ENCODE measurements at regions not wholly inside any gene's neighbourhood (a gene's known extent, or its start where the extent isn't known, plus 50 kb on each side); places are given as distances from the start of the nearest gene placed in this dataset.

DNA sequence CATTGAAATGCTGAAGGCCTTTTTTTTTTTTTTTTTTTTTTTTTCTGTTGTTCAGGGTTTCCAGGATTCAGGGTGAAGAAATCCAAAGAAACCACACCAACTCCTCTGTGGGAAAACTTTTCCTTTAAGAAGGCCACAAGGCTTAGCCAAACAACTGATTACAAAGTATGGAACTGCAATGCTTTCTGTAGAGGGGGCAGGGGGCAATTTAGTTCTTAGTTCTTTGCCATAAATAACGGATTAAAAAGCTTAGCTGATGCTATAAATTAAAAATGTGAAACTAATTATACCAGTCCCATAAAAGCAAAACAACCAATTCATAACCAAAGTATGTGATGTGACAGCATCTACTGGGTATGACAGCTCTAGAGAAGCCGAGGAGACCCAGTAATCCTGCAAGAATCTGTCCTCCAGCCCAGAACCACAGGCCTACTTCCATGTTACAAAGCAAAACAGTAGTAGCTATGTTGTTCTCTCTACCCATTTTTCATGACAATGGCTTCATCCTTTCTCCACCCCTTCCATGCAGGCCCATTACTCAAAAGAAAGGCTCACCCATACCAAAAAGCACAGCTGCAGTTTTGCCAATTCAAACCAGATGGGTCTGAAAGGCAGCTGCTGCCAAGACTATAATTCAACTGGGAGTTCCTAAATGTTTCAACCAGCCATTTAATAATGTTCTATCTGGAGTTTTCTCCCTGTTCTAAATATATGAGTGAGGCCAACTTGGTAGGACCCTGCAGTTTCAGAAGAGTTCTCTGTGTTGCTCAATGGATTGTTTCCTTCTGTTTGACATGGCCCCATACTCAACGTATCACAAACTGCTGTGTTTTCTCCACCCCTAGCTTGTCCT lies 167.1 kb upstream of the ZFHX3 start:
- peak; percentile 89 for DNase-seq (ENCODE audit: low read depth)

DNA sequence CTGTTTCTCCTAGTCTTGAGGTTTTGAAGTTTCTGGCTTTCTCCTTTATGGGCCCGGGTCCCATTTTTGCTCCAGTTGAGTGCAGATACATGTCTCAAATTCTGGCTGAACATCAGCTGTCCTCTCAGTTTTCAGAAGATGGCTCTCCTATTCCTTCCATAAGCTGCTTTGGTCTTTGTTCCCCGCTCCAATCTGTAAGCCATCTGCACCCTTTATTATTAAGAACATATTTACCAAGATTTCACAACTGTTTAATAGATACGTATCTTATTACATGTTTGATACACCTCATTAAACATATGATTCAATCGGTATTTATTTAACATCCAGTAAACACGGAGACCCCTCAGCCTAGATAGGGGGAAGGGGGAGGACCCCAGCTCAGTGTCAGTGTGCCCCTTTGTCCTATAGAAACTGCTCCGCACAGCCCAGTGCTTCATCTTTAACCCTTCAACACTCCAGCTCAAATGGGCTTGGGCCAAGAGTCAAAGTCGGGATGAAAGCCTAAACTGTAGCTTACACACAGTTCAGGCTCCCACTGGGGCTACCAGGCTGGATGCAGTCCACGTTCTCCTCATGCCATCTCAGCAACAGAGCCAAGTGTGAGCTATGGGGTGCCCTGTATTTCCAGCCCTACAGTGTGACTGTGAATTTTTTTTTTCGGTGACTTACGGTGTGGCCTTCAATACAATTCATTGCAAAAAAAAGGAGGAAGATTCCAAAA lies 166.0 kb upstream of the ZFHX3 start:
- no peak for DNase-seq (ENCODE audit: low read depth)

DNA sequence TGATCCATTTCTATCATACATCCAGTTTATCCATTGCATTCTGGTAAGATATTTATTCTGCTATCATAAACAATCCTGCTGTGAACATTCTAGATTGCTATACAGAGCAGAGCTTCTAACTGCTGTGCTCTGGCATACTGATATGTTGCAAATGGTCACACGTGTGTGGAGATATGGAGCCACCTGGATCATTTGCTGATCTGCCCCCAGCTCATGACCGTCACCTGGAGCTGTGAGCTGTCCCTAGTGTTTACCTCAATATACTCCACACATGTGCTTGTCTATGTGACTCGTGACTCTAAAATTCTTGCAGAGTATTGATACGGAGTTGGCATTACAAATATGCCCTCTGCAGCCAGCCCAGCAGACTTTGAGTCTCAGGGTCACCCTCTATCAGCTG lies 164.5 kb upstream of the ZFHX3 start:
- DNase-seq (ENCODE audit: low read depth), result no peak

DNA sequence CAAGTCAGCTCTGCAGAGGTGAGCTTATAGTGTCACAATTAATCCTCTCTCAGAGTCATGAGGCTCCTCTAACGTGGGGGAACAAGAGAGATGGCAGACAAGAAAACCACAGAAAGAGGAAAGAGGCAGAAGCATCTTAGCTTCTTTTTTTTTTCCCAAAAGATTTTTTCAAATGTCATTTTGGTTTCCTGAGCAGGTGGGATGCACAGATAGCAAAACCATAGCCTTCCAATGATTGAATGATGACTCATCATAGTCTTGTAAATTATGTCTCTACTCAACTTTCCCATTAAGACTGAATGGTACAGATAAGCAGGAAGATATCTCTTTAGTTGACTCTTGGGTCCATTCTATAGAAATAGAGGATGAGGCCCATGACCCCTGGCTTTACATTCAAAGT lies 162.8 kb upstream of the ZFHX3 start:
- DNase-seq (ENCODE audit: low read depth), result no peak

DNA sequence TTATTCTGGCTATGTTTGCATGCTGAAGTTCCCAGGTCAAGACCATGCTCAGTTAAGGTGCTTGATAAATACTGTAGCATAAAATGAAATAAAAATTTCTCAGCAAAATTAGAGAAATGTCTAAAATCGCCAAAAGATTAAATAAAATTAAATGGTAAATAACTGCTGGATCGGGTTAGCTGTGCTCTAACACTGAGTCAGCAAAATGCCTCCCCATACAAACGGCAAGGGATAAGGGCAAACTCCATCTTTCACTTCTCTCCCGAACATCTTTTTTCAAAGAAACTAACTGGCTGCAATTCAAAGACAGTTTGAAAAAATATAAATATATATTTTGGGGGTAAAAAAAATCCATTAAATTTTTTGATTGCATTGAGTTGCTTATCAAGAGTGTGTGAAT lies 162.2 kb upstream of the ZFHX3 start:
- no peak for DNase-seq (ENCODE audit: low read depth)

DNA sequence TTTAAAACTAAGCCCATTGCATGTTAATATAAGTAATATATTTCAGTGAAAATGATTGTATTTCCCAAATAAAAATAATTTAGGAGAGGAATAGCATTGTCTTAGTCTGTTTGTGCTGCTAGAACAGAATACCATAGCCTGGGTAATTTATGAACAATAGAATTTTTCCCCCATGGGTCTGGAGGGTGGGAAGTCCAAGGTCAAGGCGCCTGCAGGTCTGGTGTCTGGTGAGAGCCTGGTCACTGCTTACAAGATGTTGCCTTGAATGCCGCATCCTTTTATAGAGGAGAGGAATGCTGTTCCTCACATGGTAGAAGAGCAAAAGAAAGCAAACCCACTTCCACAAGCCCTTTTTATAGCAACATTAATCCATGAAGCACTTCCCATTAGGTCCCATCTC lies 161.3 kb upstream of the ZFHX3 start:
- DNase-seq (ENCODE audit: low read depth), result no peak

DNA sequence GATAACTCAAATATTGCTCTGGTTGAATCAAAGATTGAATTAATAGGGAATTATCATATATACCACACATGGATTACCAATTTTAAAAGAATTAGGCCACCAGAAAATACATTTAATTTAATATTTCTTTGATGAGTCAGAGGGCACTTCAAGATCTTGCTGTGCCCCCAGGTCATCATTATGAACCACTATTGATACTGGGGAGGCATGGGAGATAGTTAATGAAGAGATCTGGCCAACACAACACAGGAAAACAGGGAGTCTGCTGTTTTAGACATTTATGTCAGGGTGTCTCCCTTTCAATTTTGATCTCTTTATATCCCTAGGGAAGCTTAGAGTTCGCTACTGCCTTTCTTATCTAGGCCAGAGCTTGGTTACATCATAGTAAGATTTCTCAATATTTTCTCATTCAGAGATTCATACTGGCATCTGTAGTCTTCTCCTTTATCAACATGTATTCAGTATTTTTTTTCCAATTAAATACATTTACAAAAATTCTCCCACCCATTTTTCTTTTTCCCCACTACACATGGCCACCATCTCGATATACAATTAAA lies 158.3 kb upstream of the ZFHX3 start:
- DNase-seq (ENCODE audit: low read depth), result no peak

DNA sequence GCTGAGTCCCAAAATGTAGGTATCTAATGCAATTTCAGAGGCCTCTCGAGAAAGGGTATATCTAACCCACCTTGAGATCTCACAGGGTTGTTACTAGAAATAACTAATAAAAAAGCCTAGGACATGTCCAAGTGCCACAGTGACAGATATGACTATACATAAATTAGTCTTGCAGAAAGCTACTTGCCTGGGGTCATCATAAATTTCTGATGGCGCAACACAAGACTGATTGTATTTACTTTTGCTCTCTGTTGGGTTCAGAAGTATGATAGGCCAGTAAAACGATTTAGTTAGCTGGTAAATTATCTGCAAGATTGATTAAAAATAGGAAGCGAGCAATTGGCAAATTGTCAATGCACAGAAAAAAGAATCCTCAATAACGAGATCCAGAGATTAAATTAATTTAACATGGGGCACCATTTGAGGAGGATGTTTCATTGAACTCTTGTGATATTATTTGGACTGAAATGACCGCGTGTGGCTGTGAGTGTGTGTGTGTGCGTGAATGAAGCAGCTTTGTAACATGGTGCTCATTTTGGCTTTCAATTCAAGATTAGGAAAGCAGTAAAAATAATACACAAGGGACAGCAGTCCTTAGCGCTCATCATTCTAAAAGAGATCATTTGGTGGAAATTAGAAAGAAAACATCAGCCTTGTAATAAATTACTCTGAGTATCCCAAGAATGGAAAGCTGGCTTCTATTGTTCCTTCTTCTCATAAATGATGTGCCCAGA lies 157.4 kb upstream of the ZFHX3 start:
- no peak for DNase-seq (ENCODE audit: low read depth)

DNA sequence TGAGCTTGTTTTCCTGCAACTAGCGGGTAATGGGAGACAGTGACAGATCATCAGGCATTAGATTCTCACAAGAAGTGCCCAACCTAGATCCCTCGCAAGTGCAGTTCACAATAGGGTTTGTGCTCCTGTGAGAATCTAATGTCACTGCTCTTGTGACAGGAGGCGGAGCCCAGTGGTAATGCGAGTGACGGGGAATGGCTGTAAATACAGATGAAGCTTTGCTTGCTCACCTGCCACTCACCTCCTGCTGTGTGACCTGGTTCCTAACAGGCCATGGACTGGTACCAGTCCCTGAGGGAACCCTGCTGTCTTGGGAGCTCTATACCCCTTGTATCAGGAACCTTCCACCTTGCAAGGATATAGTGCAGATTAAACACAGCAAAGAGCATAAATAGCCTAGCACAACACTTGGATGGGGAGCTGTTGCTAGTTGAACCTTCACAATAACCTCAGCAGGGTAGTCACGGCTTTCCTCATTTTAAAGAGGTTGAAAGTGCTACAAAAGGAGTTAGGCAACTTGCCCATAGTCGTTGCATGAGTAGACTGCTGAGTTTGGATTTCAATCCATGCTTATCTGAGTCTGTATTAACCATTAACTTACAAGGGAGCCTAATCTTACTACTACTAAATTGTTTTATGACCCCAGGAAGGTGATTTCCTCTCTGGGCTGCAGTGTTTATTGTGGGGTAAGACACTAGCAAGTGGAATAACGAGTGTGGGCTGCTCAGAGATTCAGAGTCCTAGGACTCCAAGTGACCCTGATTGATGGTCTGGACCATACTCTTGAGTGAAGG lies 156.6 kb upstream of the ZFHX3 start:
- no peak for DNase-seq (ENCODE audit: low read depth)

DNA sequence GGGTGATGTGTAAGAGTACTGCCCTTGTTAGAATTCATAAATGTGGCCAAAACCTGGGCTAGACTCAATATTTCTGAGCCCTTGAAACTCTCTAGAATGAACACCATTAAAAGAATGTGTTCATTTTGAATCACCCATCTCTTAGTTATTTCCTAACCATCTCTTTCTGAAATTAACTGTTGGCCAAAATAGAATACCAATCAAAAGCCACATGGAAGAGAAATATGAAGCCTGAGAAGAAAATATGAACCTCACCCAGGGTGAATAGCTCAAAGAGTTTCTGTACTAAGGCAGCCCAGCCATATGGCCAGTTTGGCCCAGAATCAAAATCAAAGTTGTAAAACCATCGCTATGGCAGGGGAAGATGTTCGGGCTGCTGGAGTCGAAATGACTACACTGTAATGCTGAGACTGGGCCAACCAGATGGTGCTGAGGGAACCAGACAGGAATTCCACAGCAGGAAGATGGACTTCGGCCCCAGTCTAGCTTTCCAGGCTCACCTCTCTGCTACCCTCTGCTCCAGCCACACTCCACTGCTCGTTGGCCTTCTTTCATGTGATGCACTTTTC lies 154.3 kb upstream of the ZFHX3 start:
- peak; percentile 93 for DNase-seq (ENCODE audit: low read depth)

DNA sequence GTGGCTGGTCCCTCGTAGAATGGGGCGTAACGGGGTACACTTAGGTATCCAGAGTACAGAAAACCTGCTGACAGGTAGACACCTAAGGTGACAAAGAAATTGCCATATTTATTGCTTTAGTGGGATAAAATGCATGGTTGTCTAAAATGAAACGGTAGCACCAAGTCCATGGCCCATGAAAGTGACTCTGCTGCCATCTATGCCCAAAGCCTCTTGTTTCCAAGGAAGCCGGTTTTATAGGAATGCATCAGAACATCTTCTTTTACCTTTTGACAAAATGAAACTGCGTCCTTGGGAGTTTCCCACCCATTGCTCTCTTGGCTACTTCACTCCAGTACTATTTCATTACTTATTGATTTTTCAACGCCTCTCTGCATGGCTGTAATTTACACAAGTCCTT lies 151.3 kb upstream of the ZFHX3 start:
- DNase-seq (ENCODE audit: low read depth), result no peak

DNA sequence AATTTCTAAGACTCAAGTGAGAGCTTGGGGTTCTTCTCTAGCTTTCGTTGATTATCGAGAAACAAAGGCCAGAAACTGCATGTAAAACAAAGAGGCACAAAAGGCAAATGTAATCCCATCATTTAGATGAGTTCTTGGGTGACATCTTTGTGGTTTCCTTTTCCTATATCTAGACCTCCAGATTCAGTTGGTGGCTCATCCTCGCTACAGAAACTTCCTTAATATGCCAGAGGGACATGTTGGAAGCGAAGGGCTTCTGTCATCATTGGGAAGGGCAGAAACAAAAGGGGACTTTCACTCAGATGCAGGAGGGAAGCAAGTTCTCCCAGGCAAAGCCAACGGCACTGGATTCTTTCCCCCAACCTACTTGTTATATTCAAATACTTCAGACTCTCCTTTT lies 150.6 kb upstream of the ZFHX3 start:
- no peak for DNase-seq (ENCODE audit: low read depth)

DNA sequence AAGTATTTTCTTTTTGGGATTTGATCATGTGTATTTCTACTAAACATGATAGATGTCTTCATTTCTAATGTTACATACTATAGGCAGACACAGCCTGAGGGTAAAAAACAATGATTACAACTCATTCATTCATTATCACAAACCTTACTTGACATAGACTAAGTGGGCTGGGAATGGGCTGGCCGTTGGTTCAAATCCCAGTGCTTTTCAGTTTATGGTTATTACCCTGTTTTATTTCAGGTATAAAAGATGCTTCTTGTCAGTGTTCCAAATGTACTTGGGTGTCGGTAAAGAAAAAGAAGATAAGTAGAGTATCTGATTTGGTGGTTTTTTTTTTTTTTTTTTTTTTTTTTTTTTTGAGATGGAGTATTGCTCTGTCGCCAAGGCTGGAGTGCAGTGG lies 149.7 kb upstream of the ZFHX3 start:
- no peak for DNase-seq (ENCODE audit: low read depth)

DNA sequence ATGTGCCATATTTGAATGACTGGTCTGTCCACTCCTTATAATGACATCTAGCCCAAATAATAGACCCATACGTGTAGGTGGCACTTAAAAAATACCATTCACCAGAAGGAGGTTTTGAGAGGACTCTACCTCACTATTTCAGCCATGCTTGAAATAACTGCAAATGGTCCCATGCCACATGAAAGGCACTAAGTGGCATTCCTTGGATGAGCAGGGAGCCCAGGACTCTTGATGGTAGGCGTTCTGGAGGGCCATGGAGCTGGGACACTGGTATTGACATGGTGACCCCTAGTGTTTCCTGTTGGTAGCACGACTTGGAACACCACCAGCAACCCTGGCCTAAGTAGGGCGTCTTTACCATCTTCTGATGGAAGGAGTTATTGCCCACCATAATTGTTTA lies 148.7 kb upstream of the ZFHX3 start:
- no peak for DNase-seq (ENCODE audit: low read depth)

DNA sequence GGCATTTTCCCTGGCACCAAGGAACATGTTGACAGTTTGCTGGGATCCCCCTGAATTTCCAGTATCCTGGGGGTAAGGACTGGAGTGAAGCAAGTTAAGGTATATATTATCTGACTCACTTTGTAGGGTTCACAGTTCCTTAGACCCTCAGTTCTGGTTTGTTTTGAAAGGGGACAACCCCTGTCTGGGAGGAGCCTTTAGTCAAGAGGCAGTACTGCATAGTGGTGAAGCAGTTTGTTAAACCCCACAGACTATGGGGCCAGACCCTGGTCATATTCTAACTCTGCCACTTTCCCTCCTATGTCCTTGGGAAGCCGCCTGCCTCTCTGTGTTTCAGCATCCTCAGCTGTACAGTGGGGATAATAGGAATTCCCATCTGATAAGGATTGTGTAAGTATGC lies 145.5 kb upstream of the ZFHX3 start:
- no peak for DNase-seq (ENCODE audit: low read depth)

DNA sequence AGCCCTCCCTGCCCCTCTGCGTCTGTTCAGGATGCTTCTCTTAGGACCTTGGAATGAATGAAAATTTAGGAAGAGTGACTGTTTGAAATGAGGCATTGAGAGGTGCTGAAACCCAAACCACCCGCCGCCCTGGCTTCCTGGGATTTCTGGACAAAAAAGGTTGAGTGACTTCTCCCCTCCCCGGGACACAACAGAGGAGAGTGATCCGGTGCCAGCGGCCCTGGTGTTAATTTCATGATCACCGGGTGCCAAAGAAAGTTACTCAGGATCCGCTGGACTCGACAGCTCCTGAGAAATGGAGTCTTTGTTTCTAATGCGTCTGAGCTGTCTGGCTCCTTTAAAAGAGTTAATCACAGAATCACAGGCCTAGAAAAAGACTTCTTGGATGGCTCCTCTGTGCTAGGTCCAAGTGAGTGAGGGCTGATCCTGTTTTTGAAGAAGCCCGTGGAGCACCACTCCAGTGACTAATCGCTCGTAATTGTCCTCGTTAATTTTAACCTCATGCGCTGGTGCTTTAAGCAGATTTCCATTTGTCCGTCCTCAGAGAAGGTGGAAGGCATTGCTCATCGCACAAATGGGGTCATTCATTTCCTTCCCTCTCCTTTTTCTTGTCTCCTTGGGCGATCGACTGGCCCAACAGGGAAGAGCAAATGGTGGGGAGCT lies 144.4 kb upstream of the ZFHX3 start:
- DNase-seq (ENCODE audit: low read depth), result no peak

DNA sequence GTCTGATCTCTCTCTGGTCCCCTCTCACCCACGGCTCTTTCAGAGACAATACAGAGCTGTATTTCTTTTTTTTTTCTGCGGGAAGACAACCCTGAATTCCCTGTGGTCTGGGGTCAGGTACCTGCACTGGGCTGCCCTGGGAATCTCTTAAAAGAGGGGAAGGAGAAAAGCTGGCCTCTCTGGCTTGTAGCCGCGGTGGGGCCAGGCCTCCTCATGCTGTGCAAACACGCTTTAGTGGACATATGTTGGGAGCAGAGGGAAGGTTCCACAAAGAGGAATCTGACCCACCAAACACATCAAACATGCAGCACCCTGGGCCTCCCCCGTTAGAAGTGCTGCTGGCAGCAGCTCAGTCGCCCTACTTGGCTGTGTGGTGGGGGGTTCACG lies 143.7 kb upstream of the ZFHX3 start:
- DNase-seq (ENCODE audit: low read depth), result no peak

DNA sequence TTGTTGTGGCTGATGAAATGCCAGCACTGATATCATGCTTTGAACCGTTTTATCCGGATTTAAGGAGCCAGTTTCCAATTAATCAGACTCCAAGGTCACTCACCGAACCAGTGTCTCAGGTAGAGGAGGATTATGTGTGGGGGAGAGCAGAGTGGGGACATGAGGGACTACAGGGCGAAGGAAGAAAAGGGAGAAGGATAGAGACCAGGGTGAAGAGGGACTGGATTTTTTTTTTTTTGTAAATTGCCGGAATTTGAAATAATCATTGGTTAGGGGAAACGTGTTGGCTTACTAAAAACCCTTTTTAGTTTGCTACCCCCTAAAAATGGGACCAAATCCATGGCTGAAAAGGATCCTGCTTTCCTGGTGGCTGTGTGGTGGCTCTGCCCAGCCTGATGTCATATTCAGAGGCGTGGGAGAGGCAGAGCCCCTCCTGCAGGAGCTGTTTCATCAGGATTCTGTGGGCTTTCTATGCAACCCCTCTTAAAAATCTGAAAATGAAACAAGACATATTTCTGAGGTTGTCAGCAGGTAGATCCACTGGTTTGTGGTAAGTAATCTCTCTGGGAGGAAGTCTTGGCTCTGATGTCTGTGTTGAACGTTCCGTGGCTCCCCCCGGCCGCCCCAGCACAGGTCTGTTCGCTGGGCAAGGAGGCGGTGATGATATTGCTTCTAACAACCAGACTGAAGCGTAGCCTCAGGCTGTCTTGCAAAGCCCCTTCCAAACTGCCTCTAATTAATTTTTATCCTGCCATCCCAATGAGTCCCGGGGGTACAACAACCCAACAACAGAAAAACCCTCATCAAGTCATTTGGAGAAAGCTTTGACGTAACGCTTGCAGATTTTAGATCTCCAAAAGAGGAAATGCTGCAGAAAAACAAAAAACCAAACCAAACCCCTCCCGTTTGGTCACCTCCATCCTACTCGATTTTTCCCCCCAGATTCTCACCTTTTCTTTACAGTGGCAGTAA lies 143.0 kb upstream of the ZFHX3 start:
- DNase-seq (ENCODE audit: low read depth), result no peak

DNA sequence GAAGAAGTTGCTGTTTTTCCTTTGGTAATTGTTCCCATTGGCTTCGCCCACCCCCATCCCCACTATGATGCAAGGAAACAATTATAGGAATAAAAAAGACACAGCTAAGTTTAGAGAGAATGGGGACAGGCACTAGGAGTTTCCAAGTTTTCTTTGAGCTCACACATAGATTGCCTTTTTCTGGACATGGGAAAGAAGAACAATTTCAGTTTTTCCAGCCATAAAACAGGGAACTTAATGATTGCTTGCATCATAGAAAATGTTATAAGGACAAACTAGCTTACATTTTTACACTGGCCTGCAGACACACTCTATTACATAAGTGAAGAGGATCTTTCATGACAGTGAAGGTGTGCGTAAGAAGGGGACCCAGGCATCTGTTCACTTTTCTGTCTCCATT lies 142.3 kb upstream of the ZFHX3 start:
- DNase-seq (ENCODE audit: low read depth), result no peak

DNA sequence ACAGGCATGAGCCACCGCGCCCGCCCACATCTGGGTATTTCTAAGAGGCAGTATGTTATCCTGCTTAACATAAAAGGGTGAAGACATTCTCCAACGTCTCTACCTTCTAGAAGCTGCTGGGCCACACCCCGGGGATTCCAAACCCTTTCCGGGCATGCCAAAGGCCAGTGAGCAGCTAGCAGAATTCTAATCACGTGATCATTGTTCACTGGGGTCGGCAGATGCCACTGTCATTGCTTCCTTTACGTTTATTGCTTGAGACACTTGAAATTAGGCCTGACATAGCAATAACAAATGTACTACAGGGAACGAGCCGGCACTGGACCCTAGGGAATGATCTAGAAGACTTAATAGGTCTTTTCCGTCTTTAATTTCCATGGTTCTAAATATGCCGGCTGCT lies 141.2 kb upstream of the ZFHX3 start:
- DNase-seq (ENCODE audit: low read depth), result no peak

All from HS-5 (cell line).